Pancreas (tissue), 10 donors: ENCODE measurements at regions not wholly inside any gene's neighbourhood (a gene's known extent, or its start where the extent isn't known, plus 50 kb on each side); places are given as distances from the start of the nearest gene placed in this dataset.

Experiments used
- ATAC-seq, 4 donors: fragments of 200-7000 bp; cut with Tn5 transposase; one replicate each; pipeline versions ENCODE4 v1.8.0 to v1.9.1; 2020; ENCODE audit warnings: mild to moderate bottlenecking in 4 of 4, moderate library complexity in 4 of 4
- DNase-seq, 6 donors: peaks; one replicate each; pipeline ENCODE4 v3.0.0-alpha.2; 2020
- FAIRE-seq: peaks from 2 replicates; lab custom pipeline; 2012; peaks lifted over from hg19 to GRCh38; lab: Jason Lieb, UNC
- H3K27ac ChIP-seq, 4 donors: fragments of 200-600 bp; sonication (generic); 1 replicate in 3 of 4; 2 replicates in 1 of 4; pipeline versions ENCODE4 v1.5.0 to v1.8.0; 2020
- H3K27me3 ChIP-seq, 4 donors: fragments of 200-600 bp; one replicate each; pipeline ENCODE4 v1.8.0; 2021
- H3K36me3 ChIP-seq, 3 donors: fragments of 200-600 bp; sonication (generic) in 1 of 3; one replicate each; pipeline versions ENCODE4 v1.5.0 to v1.8.0; 2020 to 2021
- H3K4me1 ChIP-seq, 3 donors: fragments of 200-600 bp; one replicate each; pipeline ENCODE4 v1.8.0; 2021
- H3K4me3 ChIP-seq, 4 donors: fragments of 200-600 bp; sonication (generic) in 2 of 4; one replicate each; pipeline versions ENCODE4 v1.5.0 to v1.8.0; 2020 to 2021
- H3K9me3 ChIP-seq, 4 donors: fragments of 200-600 bp; one replicate each; pipeline ENCODE4 v1.8.0; 2021
- CTCF ChIP-seq, 4 donors: fragments of 200-600 bp; sonication (generic) in 3 of 4; IDR thresholded peaks; one replicate each; pipeline versions ENCODE4 v1.5.0 to v1.8.0; 2021; ENCODE audit warnings: antibody characterized with exemption in 4 of 4
- WGBS, 2 donors: extraction: QIAGEN DNeasy Blood & Tissue Kit; methylation state at CpG; one replicate each; pipeline ENCODE4 v1.1.7; 2013; 5-methylcytosine and 5-hydroxymethylcytosine counted together
- intact Hi-C, 3 donors: fragments of 100-400 bp; cut with DNase I; formaldehyde crosslinking; loops; one replicate each; pipeline versions ENCODE4 v1.11.1 to v1.14.2; 2022
- donor health status: healthy with polysubstance abuse.
- donor health status: DM: no; HTN: no; CAD: no; lungs with moderate emphysema.
- donor health status: DM: no; HTN: no; CAD: no.
- donor health status: control.
- donor health status: control.
- donor health status: Bipolar disorder and iron deficiency.
- donor health status: DM: yes; HTN: yes; CAD: no.
- donor health status: DM: no; HTN: no; CAD: no.
- donor health status: DM: no; HTN: no; CAD: no.
- donor health status: DM: yes; HTN: yes; CAD: no.

DNA sequence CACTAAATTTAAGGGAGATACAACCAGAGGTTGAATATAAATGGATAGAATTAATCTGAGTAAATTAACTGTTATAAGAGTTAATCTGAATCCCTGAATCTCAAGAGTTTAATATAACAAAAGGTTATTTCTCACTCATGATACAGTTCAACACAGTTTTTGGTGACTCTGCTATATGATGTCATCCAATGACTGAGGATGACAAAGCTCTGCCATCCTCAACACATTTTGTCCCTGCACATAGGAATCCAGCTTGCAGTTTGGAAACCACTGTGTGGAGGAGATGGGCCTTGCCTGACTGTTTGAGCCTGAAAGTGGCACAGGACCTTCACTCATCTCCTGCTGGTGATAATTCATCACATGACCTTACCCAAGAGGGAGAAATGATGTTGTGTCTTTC lies 121.0 kb upstream of the MPPED2 start:
- intact Hi-C loops = no loop called here
- FAIRE-seq (no peak), DNase-seq (no peak), ATAC-seq (no peak)
- Histone ChIP-seq H3K9me3 (no peaks in the 10 kb centered on the region), H3K27me3 (no peaks in the 10 kb centered on the region), H3K27ac (no peak overlapping the region), H3K36me3 (no peaks in the 10 kb centered on the region), H3K4me1 (no peaks in the 10 kb centered on the region), H3K4me3 (no peak overlapping the region)
- no peak for TF ChIP-seq CTCF (IDR thresholded peaks at IDR 0.05)

DNA sequence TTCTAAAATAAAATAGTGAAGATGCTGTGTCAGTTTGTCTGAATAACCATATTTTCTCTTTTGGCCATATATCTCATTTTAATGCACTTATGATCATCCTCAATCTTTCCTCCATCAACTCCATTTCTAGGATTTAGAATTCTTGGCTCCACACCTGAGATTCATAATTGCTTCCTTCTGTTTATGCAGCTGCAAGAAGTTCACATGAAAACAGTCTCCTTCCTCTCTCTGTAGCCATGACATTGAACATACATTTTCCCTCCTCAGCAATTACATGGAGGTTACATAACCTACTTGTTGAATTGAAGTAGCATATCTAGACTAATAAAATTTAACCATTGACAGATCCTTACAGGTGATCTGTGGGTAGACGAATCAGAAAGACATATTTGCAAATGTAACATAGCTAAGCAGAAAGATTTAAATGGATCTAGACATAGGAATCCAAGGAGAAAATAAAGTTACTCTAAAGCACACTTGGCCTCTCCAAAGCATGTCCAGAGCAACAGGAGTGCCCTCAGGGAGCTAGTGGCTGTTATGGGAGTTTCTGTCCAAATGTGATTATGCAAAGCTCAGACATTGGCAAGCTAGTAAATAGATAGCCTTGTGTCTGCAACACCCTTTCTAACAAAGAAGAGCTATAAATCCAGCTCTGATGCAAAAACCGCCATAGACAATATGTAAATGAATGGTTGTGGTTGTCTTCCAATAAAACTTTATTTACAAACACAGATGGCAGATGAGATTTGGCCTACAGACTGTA lies 119.9 kb upstream of the MPPED2 start:
- ATAC-seq = no peak
- Histone ChIP-seq H3K4me3 (no peak overlapping the region), H3K9me3 (no peaks in the 10 kb centered on the region), H3K36me3 (no peaks in the 10 kb centered on the region), H3K27me3 (no peaks in the 10 kb centered on the region), H3K27ac (no peak overlapping the region), H3K4me1 (no peaks in the 10 kb centered on the region)
- intact Hi-C loops = no loop called here
- WGBS, 2 donors = 60 to 67% methylated on average over 2 of the region's 2 CpGs
- TF ChIP-seq CTCF (IDR thresholded peaks at IDR 0.05) = no peak
- FAIRE-seq = no peak
- no peak for DNase-seq

DNA sequence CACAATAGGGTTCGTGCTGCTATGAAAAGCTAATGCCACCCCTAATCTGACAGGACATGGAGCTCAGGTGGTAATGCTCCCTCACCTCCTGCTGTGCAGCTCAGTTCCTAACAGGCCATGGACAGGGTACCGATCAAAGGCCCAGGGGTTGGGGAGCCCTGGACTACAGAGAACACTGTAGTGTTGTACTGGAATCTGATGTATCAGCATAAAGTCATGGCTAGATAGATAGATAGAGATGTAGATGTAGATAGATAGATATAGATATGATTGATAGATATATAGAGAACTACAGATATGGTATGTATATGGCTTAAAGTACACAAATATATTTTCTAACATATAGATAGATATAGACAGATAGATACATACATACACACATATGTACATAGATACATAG lies 112.3 kb upstream of the MPPED2 start:
- Histone ChIP-seq H3K9me3 (no peaks in the 10 kb centered on the region), H3K27me3 (no peaks in the 10 kb centered on the region), H3K4me3 (no peak overlapping the region), H3K36me3 (no peaks in the 10 kb centered on the region), H3K27ac (no peak overlapping the region), H3K4me1 (no peaks in the 10 kb centered on the region)
- no peak for TF ChIP-seq CTCF (IDR thresholded peaks at IDR 0.05)
- no peak for ATAC-seq
- WGBS, 2 donors = 81 to 82% methylated on average over 2 of the region's 2 CpGs
- intact Hi-C loops = no loop called here
- no peak for DNase-seq
- FAIRE-seq = no peak

DNA sequence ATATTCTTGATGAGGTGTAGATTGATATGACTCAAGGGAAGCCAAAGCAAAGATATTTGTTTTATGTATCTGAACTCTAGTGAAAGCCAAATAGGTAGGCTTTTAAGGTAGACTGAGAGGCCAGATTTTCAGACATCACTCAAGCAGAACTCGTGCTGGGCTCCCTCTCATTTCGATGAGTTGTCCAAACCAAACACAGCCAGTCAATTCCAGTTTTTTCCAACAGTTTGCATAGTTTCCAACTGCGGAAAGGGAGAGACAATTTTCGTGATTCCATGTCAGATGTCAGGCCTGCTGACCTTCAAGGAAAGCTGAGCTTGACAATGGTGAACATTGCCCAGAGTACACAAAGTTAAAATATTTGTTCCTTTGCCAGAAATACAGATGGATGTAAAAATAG lies 110.9 kb upstream of the MPPED2 start:
- Histone ChIP-seq H3K27ac (no peak overlapping the region), H3K9me3 (no peaks in the 10 kb centered on the region), H3K4me3 (no peak overlapping the region), H3K4me1 (no peaks in the 10 kb centered on the region), H3K27me3 (no peaks in the 10 kb centered on the region), H3K36me3 (no peaks in the 10 kb centered on the region)
- FAIRE-seq = no peak
- no peak for DNase-seq
- no peak for ATAC-seq
- TF ChIP-seq CTCF (IDR thresholded peaks at IDR 0.05) = no peak
- intact Hi-C loops = no loop called here
- WGBS, 2 donors = 40 to 42% methylated on average over 4 of the region's 4 CpGs

DNA sequence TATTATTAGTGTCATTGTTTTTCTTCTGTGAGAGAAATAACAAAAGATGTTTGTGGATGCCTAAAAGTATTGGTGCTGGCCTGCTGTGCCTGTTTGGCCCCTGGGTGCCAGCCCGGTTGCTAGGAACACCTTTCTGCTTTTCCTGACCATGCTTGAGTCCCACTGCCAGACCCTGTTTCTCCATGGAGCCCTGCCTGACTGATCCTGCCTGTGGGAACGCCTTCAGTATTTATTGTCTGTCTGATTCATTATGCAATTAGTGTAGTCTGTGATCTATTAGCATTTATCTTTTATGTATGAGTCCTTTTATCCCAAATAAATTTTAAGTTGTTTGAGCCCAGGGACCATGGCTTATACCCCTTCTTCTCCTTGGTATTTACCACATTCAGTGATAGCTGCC lies 98.6 kb upstream of the MPPED2 start:
- WGBS, 2 donors = 48 to 62% methylated on average over 2 of the region's 2 CpGs
- FAIRE-seq = no peak

More for the DNA sequence above, 98.6 kb upstream of the MPPED2 start:
- Histone ChIP-seq H3K4me1 (no peaks in the 10 kb centered on the region), H3K9me3 (no peaks in the 10 kb centered on the region), H3K27me3 (no peaks in the 10 kb centered on the region), H3K36me3 (no peaks in the 10 kb centered on the region), H3K4me3 (no peak overlapping the region), H3K27ac (no peak overlapping the region)
- intact Hi-C loops = no loop called here
- TF ChIP-seq CTCF (IDR thresholded peaks at IDR 0.05) = no peak
- ATAC-seq (no peak), DNase-seq (no peak)
